Effector memory CD4-positive, alpha-beta T cell (primary cell): ENCODE measurements at regions not wholly inside any gene's neighbourhood (a gene's known extent, or its start where the extent isn't known, plus 50 kb on each side); places are given as distances from the start of the nearest gene placed in this dataset.
"Not testable (repeated sequence)": the region's sequence is repeated elsewhere in the genome, so short reads cannot be mapped to it uniquely, and the experiment has no call there.

Source experiments
- DNase-seq, 3 donors: peaks; one replicate each; pipeline ENCODE4 v3.0.0-alpha.2; 2020
- H3K27ac ChIP-seq: 2 replicates; pipeline ENCODE4 v1.7.0; 2013; ENCODE audit warnings: mild to moderate bottlenecking, low read length, moderate library complexity; ENCODE audit not compliant: insufficient read depth, poor library complexity, severe bottlenecking
- H3K27me3 ChIP-seq: replicated peaks from 2 replicates; pipeline ENCODE4 v1.7.0; 2013; ENCODE audit warnings: mild to moderate bottlenecking, low read length; ENCODE audit not compliant: insufficient read depth, control insufficient read depth, poor library complexity, severe bottlenecking
- H3K36me3 ChIP-seq: 2 replicates; pipeline ENCODE4 v1.7.0; 2013; ENCODE audit warnings: mild to moderate bottlenecking, low read length, moderate library complexity; ENCODE audit not compliant: control insufficient read depth, insufficient read depth
- H3K4me1 ChIP-seq: 2 replicates; pipeline ENCODE4 v1.7.0; 2013; ENCODE audit warnings: low read length, mild to moderate bottlenecking; ENCODE audit not compliant: control insufficient read depth, insufficient read depth, poor library complexity, severe bottlenecking
- H3K4me3 ChIP-seq: 2 replicates; pipeline ENCODE4 v1.7.0; 2013; ENCODE audit warnings: low read length, low read depth, mild to moderate bottlenecking; ENCODE audit not compliant: insufficient read depth, poor library complexity, severe bottlenecking
- H3K9me3 ChIP-seq: 2 replicates; pipeline ENCODE4 v1.7.0; 2013; ENCODE audit warnings: mild to moderate bottlenecking, low read length, moderate library complexity; ENCODE audit not compliant: control insufficient read depth

DNA sequence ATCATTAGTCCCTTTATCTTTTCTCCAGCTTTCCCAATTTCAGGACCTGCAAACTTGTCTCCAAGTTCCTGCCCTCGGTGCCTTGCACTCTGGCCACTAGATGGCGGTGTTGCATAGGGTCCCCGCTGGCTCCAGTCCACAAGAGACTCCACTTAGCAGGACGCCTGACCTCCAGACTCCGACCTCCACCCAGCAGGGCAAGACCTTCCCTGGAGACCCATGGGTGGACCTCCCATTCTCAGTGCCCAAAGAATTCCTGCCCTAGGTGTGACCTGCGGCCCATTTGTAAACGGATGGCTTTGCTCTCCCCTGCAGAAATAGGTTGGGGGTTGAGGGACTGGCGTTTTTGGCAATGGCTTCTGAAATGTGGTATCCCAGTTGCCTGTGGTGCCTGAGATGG, 82.6 kb downstream of the LSM3 start:
- Histone ChIP-seq H3K27ac (no peak overlapping the region), H3K4me3 (no peak overlapping the region), H3K9me3 (no peaks in the 10 kb centered on the region), H3K27me3 (no peaks in the 10 kb centered on the region), H3K36me3 (no peaks in the 10 kb centered on the region), H3K4me1 (no peaks in the 10 kb centered on the region)
- peak; percentile 42 to 67 (median 54) for DNase-seq

DNA sequence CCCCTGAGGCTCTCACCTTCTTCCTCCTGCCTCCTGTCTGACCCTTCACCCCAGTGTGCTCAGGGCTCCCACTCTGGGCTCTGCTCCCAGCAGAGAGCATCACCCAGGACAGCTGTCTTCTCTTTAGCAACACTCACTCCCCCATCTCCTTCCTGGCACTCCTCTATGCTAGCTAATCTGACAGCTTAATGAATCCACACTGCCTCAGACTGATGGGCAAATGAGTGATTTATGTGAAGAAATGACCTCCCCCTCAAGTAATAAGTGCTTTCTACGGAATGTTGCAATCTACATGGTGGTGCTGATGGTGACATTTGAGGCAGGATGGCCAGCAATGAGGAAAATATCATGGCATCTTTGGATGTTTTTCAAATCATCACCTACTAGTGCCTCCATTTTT, 83.6 kb downstream of the LSM3 start:
- H3K27me3 ChIP-seq: no peaks in the 10 kb centered on the region
- no peaks in the 10 kb centered on the region for H3K4me1 ChIP-seq
- H3K36me3 ChIP-seq: no peaks in the 10 kb centered on the region
- H3K27ac ChIP-seq: no peak overlapping the region
- no peaks in the 10 kb centered on the region for H3K9me3 ChIP-seq
- no peak overlapping the region for H3K4me3 ChIP-seq
- no peak for DNase-seq

GRCh38 chr3:14262867-14263266, 84.2 kb downstream of the LSM3 start:
- no peaks in the 10 kb centered on the region for H3K9me3 ChIP-seq
- H3K4me1 ChIP-seq: no peaks in the 10 kb centered on the region
- no peaks in the 10 kb centered on the region for H3K27me3 ChIP-seq
- DNase-seq: no peak
- no peak overlapping the region for H3K4me3 ChIP-seq
- no peak overlapping the region for H3K27ac ChIP-seq
- H3K36me3 ChIP-seq: no peaks in the 10 kb centered on the region

- DNase-seq: no peak
Measured at GRCh38 chr3:14263317-14264005, 84.8 kb downstream of the LSM3 start.

DNA sequence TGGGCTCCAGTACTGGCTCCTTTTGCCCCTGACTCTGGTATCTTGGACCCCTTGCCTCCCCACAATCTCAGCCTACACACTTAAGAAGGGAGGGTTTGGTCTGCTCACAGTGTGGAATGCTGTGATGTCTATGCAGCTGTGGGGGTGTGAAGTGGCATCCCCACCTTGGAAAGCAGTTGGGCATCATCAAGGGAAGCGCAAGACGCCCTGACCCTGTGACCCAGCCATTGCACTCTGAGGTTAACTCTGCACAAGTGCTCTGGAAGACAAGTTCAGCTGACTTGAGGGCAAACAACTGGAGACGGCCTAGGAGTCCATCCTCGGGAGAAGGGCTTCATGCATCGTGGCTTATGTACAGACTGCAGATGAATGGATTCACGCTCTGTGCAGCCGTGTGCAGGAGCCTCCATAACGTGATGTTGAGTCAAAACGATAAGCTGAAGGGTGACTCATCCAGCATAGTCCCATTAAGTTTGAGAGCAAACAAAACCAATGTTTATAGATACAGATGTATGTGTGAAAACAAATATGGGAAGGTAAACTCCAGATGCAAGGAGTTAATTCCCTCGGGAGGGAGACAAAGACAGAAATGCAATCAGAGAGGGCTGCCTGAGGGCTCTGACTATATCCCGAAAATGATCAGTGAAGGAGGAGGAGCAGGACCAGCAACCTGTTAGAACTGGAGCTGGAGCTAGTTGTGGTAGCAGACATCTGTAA, 86.8 kb downstream of the LSM3 start:
- H3K4me3 ChIP-seq: no peak overlapping the region
- H3K27ac ChIP-seq: no peak overlapping the region
- DNase-seq: no peak
- no peaks in the 10 kb centered on the region for H3K27me3 ChIP-seq
- H3K9me3 ChIP-seq: no peaks in the 10 kb centered on the region
- no peaks in the 10 kb centered on the region for H3K4me1 ChIP-seq
- H3K36me3 ChIP-seq: no peaks in the 10 kb centered on the region

More at GRCh38 chr3:14263317-14264005, 84.8 kb downstream of the LSM3 start:
- Histone ChIP-seq H3K36me3 (no peaks in the 10 kb centered on the region), H3K4me1 (no peaks in the 10 kb centered on the region), H3K27ac (no peak overlapping the region), H3K4me3 (no peak overlapping the region), H3K27me3 (no peaks in the 10 kb centered on the region), H3K9me3 (no peaks in the 10 kb centered on the region)

DNA sequence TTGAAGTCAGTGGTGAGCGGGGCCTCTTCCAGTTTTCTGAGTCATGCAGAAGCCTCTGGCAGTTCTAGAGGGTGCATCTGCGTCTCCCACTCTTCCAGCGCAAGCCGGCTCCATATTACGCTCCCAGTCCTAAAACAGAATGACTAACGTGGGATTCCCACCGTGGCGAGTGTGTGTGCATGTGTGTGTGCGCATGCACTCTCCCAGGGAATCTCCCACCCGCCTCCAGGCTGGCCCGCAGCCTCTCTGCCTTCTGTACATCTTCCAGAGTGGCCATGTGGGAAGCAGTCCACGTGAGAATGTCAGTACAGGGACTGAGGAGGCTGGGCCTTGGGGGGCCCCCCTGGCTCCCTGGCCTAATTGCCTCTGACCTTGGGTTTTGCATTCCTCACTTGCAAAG, 87.7 kb downstream of the LSM3 start:
- no peak overlapping the region for H3K27ac ChIP-seq
- H3K36me3 ChIP-seq: no peaks in the 10 kb centered on the region
- no peak for DNase-seq
- H3K27me3 ChIP-seq: no peaks in the 10 kb centered on the region
- H3K9me3 ChIP-seq: no peaks in the 10 kb centered on the region
- H3K4me3 ChIP-seq: no peak overlapping the region
- H3K4me1 ChIP-seq: no peaks in the 10 kb centered on the region

DNA sequence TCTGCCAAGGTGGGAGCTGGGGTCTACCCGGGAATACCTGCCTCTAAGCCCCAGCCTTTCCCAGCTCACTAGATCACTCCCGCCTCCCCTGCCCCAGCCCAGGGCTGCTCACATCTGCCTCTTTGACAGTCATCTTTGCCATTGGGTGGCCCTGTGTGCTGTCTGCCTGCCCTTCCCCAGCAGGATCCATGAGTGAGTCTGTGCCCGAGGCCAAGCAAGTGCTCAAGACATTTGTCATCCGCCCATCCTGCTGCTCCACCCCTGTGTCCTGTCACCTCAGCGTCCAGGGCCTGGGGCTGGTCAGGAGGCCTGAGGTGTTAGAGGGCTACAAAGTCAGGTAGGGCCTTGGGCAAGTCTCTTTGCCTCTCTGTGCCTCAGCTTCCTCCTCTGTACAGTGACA, 89.4 kb downstream of the LSM3 start:
- DNase-seq: no peak
- Histone ChIP-seq H3K27ac (no peak overlapping the region), H3K9me3 (no peaks in the 10 kb centered on the region), H3K4me3 (no peak overlapping the region), H3K27me3 (no peaks in the 10 kb centered on the region), H3K36me3 (no peaks in the 10 kb centered on the region), H3K4me1 (no peaks in the 10 kb centered on the region)

DNA sequence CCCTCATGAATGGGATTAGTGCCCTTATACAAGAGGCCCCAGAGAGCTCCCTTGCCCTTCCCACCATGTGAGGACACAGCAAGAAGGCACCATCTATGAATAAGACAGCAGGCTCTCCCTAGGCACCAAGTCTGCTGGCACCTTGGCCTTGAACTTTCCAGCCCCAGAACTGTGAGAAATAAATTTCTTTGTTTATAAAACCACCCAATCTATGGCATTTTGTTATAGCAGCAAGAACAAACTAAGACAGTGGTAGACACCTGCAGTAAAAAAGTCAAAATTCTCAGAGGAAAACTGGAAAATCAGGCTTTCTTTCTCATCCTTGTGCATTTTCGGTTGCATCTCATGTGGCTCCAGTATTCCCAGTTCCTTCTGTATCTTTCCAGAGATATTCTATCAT, 90.3 kb downstream of the LSM3 start:
- Histone ChIP-seq H3K4me3 (no peak overlapping the region), H3K36me3 (no peaks in the 10 kb centered on the region), H3K4me1 (no peaks in the 10 kb centered on the region)

DNA sequence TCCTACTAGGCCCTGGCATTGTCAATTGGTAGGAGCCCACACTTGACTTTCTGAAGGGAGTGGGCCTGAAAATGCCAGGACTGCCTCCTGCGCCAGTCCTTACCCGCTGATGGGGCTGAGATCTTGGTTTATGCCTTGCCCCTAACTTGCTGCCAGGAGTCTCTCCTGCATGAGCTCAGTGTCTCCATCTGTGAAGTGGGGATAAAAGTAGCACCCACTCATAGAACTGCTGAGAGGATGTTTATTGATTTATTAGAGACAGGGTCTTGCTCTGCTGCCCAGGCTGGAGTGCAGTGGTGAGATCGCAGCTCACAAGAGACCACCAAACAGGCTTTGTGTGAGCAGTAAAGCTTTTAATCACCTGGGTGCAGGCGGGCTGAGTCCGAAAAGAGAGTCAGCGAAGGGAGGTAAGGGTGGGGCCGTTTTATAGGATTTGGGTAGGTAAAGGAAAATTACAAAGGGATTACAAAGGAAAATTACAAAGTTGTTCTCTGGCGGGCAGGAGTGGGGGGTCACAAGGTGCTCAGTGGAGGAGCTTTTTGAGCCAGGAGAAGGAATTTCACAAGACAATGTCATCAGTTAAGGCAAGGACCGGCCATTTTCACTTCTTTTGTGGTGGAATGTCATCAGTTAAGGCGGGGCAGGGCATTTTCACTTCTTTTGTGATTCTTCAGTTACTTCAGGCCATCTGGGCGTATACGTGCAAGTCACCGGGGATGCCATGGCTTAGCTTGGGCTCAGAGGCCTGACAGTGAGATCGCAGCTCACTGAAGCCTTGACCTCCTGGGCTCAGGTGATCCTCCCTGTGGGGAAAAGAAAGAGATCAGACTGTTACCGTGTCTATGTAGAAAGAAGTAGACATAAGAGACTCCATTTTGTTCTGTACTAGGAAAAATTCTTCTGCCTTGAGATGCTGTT, 93.7 kb downstream of the LSM3 start:
- not testable (repeated sequence) for DNase-seq, H3K4me3 ChIP-seq

More for the DNA sequence above, 90.3 kb downstream of the LSM3 start:
- no peak for DNase-seq
- no peaks in the 10 kb centered on the region for H3K9me3 ChIP-seq
- no peak overlapping the region for H3K27ac ChIP-seq
- H3K27me3 ChIP-seq: no peaks in the 10 kb centered on the region

More for the DNA sequence above, 93.7 kb downstream of the LSM3 start:
- not testable (repeated sequence) for H3K4me1 ChIP-seq, H3K36me3 ChIP-seq, H3K9me3 ChIP-seq, H3K27ac ChIP-seq, H3K27me3 ChIP-seq
